ENCODE measurements at regions not wholly inside any gene's neighbourhood (a gene's known extent, or its start where the extent isn't known, plus 50 kb on each side); places are given as distances from the start of the nearest gene placed in this dataset.

- Histone ChIP-seq H3K36me3 (ENCODE audit: low read depth) (no peaks in the 10 kb centered on the region), H3K4me2 (no peak overlapping the region), H3K9me2 (ENCODE audit: insufficient read depth) (no peaks in the 10 kb centered on the region), H3K4me1 (replicated peaks; ENCODE audit: insufficient read depth) (no peaks in the 10 kb centered on the region), H3K79me2 (ENCODE audit: low read depth) (no peaks in the 10 kb centered on the region), H3K27me3 (ENCODE audit: insufficient read depth, low read depth) (no peaks in the 10 kb centered on the region), H3F3A (ENCODE audit: insufficient read depth, low read depth) (no peaks in the 10 kb centered on the region), H3K9me3 (ENCODE audit: insufficient read depth, low read depth) (no peaks in the 10 kb centered on the region), H4K20me1 (ENCODE audit: insufficient read depth) (no peaks in the 10 kb centered on the region), H2AFZ (no peak overlapping the region), H3K4me3 (no peak overlapping the region), H3K27ac (no peak overlapping the region)
- DNase-seq = no peak
- TF ChIP-seq, protein P1, sequence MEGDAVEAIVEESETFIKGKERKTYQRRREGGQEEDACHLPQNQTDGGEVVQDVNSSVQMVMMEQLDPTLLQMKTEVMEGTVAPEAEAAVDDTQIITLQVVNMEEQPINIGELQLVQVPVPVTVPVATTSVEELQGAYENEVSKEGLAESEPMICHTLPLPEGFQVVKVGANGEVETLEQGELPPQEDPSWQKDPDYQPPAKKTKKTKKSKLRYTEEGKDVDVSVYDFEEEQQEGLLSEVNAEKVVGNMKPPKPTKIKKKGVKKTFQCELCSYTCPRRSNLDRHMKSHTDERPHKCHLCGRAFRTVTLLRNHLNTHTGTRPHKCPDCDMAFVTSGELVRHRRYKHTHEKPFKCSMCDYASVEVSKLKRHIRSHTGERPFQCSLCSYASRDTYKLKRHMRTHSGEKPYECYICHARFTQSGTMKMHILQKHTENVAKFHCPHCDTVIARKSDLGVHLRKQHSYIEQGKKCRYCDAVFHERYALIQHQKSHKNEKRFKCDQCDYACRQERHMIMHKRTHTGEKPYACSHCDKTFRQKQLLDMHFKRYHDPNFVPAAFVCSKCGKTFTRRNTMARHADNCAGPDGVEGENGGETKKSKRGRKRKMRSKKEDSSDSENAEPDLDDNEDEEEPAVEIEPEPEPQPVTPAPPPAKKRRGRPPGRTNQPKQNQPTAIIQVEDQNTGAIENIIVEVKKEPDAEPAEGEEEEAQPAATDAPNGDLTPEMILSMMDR (conservative IDR thresholded peaks at IDR 0.05) = no peak
- no peak for TF ChIP-seq EZH2 (IDR thresholded peaks at IDR 0.05; ENCODE audit: low read depth)
- ChIA-PET CTCF (no interaction called here), POLR2A (ENCODE audit: unreplicated experiment) (interaction anchor here (0.6 kb wide), 1 partner anchor 1268 kb away, joined by 8 read pairs; no protein-coding TSS in a partner anchor)
- intact Hi-C loops (cut with micrococcal nuclease; ENCODE audit: unreplicated experiment) = no loop called here
- BruUV-seq (replicated peaks) = no TSS peak
Observed at GRCh38 chr4:128363966-128364365, 76.4 kb upstream of the PGRMC2 start.

DNA sequence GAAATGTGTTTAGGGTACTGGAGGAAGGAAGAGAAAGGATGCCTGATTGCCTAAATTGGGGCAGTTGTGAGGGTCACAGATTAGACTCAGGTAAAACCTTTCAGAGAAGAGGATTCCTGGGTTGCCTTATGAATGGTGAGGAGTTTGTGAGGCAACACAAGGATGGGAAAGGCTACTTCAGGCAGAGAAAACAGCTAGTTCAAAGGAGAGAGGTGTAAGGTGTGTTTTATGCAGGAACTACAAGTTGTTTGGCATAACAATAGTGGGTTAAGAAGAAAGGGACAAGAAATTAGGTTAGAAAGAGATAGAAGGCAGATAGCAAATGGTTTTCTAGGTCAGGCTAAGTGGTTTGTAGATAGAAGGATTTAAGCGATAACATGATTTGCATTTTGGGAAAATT lies 75.1 kb upstream of the PGRMC2 start:
- no peak overlapping the region for H3K4me2 ChIP-seq
- H3K27ac ChIP-seq = no peak overlapping the region
- no peaks in the 10 kb centered on the region for H3K4me1 ChIP-seq (replicated peaks; ENCODE audit: insufficient read depth)
- DNase-seq = no peak
- H3K36me3 ChIP-seq (ENCODE audit: low read depth) = no peaks in the 10 kb centered on the region
- no peak overlapping the region for H2AFZ ChIP-seq
- POLR2A ChIA-PET (ENCODE audit: unreplicated experiment) = no interaction called here
- H3K9me3 ChIP-seq (ENCODE audit: insufficient read depth, low read depth) = no peaks in the 10 kb centered on the region
- H3K9me2 ChIP-seq (ENCODE audit: insufficient read depth) = no peaks in the 10 kb centered on the region
- no peak overlapping the region for H3K4me3 ChIP-seq
- CTCF ChIA-PET = no interaction called here
- no peaks in the 10 kb centered on the region for H3K27me3 ChIP-seq (ENCODE audit: insufficient read depth, low read depth)
- intact Hi-C loops (cut with micrococcal nuclease; ENCODE audit: unreplicated experiment) = no loop called here
- H3F3A ChIP-seq (ENCODE audit: insufficient read depth, low read depth) = no peaks in the 10 kb centered on the region
- no peaks in the 10 kb centered on the region for H3K79me2 ChIP-seq (ENCODE audit: low read depth)
- H4K20me1 ChIP-seq (ENCODE audit: insufficient read depth) = no peaks in the 10 kb centered on the region
- TF ChIP-seq, protein P1 (conservative IDR thresholded peaks at IDR 0.05) = no peak
- TF ChIP-seq EZH2 (IDR thresholded peaks at IDR 0.05; ENCODE audit: low read depth) = no peak
- no TSS peak for BruUV-seq (replicated peaks)

GRCh38 chr4:128359422-128359821 lies 71.8 kb upstream of the PGRMC2 start:
- Histone ChIP-seq H3K36me3 (ENCODE audit: low read depth) (no peaks in the 10 kb centered on the region), H3F3A (ENCODE audit: insufficient read depth, low read depth) (peaks cover 11% of the 10 kb centered on the region), H3K4me1 (replicated peaks; ENCODE audit: insufficient read depth) (peaks cover 14% of the 10 kb centered on the region), H3K27me3 (ENCODE audit: insufficient read depth, low read depth) (no peaks in the 10 kb centered on the region), H4K20me1 (ENCODE audit: insufficient read depth) (no peaks in the 10 kb centered on the region), H3K79me2 (ENCODE audit: low read depth) (no peaks in the 10 kb centered on the region), H3K9me3 (ENCODE audit: insufficient read depth, low read depth) (no peaks in the 10 kb centered on the region), H3K4me2 (no peak overlapping the region), H3K4me3 (no peak overlapping the region), H3K27ac (no peak overlapping the region), H2AFZ (no peak overlapping the region), H3K9me2 (ENCODE audit: insufficient read depth) (no peaks in the 10 kb centered on the region)
- ChIA-PET POLR2A (ENCODE audit: unreplicated experiment) (no interaction called here), CTCF (no interaction called here)
- BruUV-seq (replicated peaks) = no TSS peak
- TF ChIP-seq, protein P1 (conservative IDR thresholded peaks at IDR 0.05) = no peak
- TF ChIP-seq EZH2 (IDR thresholded peaks at IDR 0.05; ENCODE audit: low read depth) = no peak
- intact Hi-C loops (cut with micrococcal nuclease; ENCODE audit: unreplicated experiment) = no loop called here
- DNase-seq = no peak
